H1 (cell line): ENCODE measurements at regions not wholly inside any gene's neighbourhood (a gene's known extent, or its start where the extent isn't known, plus 50 kb on each side); places are given as distances from the start of the nearest gene placed in this dataset.

Source experiments
- GABPA ChIP-seq: IDR thresholded peaks from 2 replicates; pipeline ENCODE4 v1.6.1; 2011; ENCODE audit warnings: mild to moderate bottlenecking, low read length, moderate library complexity, borderline replicate concordance; ENCODE audit not compliant: insufficient read depth
- PHF8 ChIP-seq: fragments of 200-600 bp; sonication (generic); conservative IDR thresholded peaks from 2 replicates; pipeline ENCODE4 v1.7.1; 2012; ENCODE audit warnings: low read depth, mild to moderate bottlenecking, inconsistent platforms, low read length, moderate library complexity
- SIN3A ChIP-seq, 2 experiments: IDR thresholded peaks in 1 of 2; conservative IDR thresholded peaks in 1 of 2; 2 replicates each; pipeline ENCODE4 v1.6.1; 2011 to 2012; ENCODE audit warnings: low read length in 2 of 2, improper control_type of control experiment in 1 of 2, low read depth in 1 of 2, mild to moderate bottlenecking in 1 of 2
- SIRT6 ChIP-seq: IDR thresholded peaks from one replicate; pipeline ENCODE4 v1.7.1; 2012; ENCODE audit warnings: low read length, inconsistent platforms
- TBP ChIP-seq: IDR thresholded peaks from 2 replicates; pipeline ENCODE4 v1.6.1; 2011; ENCODE audit warnings: low read depth, low read length, improper control_type of control experiment
- TF ChIP-seq, protein P1 (sequence below), 3 experiments: IDR thresholded peaks; 1 replicate in 2 of 3; 2 replicates in 1 of 3; pipeline versions ENCODE4 v1.5.1 to v1.6.1; 2011; ENCODE audit warnings: low read length in 3 of 3, mild to moderate bottlenecking in 3 of 3, inconsistent platforms in 2 of 3, low read depth in 1 of 3, moderate library complexity in 1 of 3; ENCODE audit not compliant: insufficient read depth in 1 of 3; ENCODE audit errors: control extremely low read depth in 1 of 3

DNA sequence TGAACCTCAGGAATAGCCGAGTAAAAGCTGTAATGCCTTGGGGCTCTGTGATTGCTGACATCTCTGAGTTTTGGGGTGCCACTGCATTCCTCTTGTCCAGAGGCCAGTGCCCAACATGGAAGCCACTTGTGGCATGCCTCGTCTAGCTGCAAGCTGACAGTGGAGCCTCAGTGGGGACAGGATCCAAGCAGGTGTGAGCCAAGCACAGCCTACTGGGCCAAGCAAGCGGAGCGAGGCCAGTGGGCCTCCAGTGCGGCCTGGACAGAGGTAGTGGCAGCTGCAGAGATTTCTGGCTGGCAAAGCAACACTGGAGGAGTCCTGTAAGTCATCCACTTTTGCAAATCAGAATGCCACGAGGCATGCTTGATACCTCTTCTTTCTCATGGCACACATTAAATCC, 1038.2 kb upstream of the CNTN5 start:
- TF ChIP-seq TBP (no peak), SIN3A (conservative IDR thresholded peaks at IDR 0.05 in 1 of 2, IDR thresholded peaks at IDR 0.05 in 1 of 2; ENCODE audit: low read depth in 1 of 2, low read length in 2 of 2) (no peak), PHF8 (no peak), GABPA (no peak), SIRT6 (no peak)
- TF ChIP-seq, protein P1, sequence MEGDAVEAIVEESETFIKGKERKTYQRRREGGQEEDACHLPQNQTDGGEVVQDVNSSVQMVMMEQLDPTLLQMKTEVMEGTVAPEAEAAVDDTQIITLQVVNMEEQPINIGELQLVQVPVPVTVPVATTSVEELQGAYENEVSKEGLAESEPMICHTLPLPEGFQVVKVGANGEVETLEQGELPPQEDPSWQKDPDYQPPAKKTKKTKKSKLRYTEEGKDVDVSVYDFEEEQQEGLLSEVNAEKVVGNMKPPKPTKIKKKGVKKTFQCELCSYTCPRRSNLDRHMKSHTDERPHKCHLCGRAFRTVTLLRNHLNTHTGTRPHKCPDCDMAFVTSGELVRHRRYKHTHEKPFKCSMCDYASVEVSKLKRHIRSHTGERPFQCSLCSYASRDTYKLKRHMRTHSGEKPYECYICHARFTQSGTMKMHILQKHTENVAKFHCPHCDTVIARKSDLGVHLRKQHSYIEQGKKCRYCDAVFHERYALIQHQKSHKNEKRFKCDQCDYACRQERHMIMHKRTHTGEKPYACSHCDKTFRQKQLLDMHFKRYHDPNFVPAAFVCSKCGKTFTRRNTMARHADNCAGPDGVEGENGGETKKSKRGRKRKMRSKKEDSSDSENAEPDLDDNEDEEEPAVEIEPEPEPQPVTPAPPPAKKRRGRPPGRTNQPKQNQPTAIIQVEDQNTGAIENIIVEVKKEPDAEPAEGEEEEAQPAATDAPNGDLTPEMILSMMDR (IDR thresholded peaks at IDR 0.05; ENCODE audit: control extremely low read depth in 1 of 3, insufficient read depth in 1 of 3, low read depth in 1 of 3, low read length in 3 of 3), result no peak
